ENCODE measurements at regions not wholly inside any gene's neighbourhood (a gene's known extent, or its start where the extent isn't known, plus 50 kb on each side); places are given as distances from the start of the nearest gene placed in this dataset.

GRCh38 chr11:21944577-21944976 is 248.3 kb upstream of the ANO5 start:
- no peak for DNase-seq
- whole genome bisulfite sequencing, 2 donors, result 38 to 61% methylated on average over 4 of the region's 4 CpGs
- Histone ChIP-seq H3K27me3 (no peaks in the 10 kb centered on the region), H3K4me1 (peaks cover 0 to 12% (median 0%) of the 10 kb centered on the region in 9 donors), H3K36me3 (no peaks in the 10 kb centered on the region), H3K27ac (peak overlapping the region in 2 of 10 donors; percentile 45 to 50), H3K9me3 (no peaks in the 10 kb centered on the region), H3K4me3 (no peak overlapping the region)
- peak in 5 of 8 donors; percentile 33 to 82 (median 49) for ATAC-seq
- no peak for TF ChIP-seq CTCF (IDR thresholded peaks at IDR 0.05)
- intact Hi-C loops (cut with DNase I), result no loop called here

GRCh38 chr11:21948876-21949275 is 244.0 kb upstream of the ANO5 start:
- DNase-seq (no peak), ATAC-seq (no peak)
- H3K4me3 ChIP-seq, result no peak overlapping the region
- no peaks in the 10 kb centered on the region for H3K36me3 ChIP-seq
- intact Hi-C loops (cut with DNase I), result no loop called here
- TF ChIP-seq CTCF (IDR thresholded peaks at IDR 0.05), result no peak
- H3K9me3 ChIP-seq, result peaks cover 0 to 8% (median 0%) of the 10 kb centered on the region in 11 donors
- H3K4me1 ChIP-seq, result peaks cover 0 to 12% (median 0%) of the 10 kb centered on the region in 9 donors
- no peak overlapping the region for H3K27ac ChIP-seq
- no peaks in the 10 kb centered on the region for H3K27me3 ChIP-seq
- 77 to 83% methylated on average over 1 of the region's 1 CpG for WGBS, 2 donors

GRCh38 chr11:21949763-21950413 is 243.0 kb upstream of the ANO5 start:
- Histone ChIP-seq H3K27me3 (no peaks in the 10 kb centered on the region), H3K4me3 (no peak overlapping the region), H3K36me3 (no peaks in the 10 kb centered on the region), H3K4me1 (peaks cover 0 to 4% (median 0%) of the 10 kb centered on the region in 9 donors), H3K27ac (no peak overlapping the region), H3K9me3 (peaks cover 0 to 18% (median 2%) of the 10 kb centered on the region in 11 donors)
- TF ChIP-seq CTCF (IDR thresholded peaks at IDR 0.05), result no peak
- DNase-seq (no peak), ATAC-seq (no peak)
- 80 to 82% methylated on average over 3 of the region's 3 CpGs for WGBS, 2 donors
- intact Hi-C loops (cut with DNase I), result no loop called here

- H3K4me3 ChIP-seq, result no peak overlapping the region
- no peak overlapping the region for H3K27ac ChIP-seq
- DNase-seq (no peak), ATAC-seq (no peak)
- peaks cover 0 to 4% (median 0%) of the 10 kb centered on the region in 11 donors for H3K9me3 ChIP-seq
- TF ChIP-seq CTCF (IDR thresholded peaks at IDR 0.05), result no peak
- intact Hi-C loops (cut with DNase I), result no loop called here
- no peaks in the 10 kb centered on the region for H3K4me1 ChIP-seq
- H3K27me3 ChIP-seq, result no peaks in the 10 kb centered on the region
- H3K36me3 ChIP-seq, result no peaks in the 10 kb centered on the region
- 53 to 59% methylated on average over 2 of the region's 2 CpGs for WGBS, 2 donors
These were observed 229.9 kb upstream of the ANO5 start for GRCh38 chr11:21963013-21963412.
